ENCODE measurements at regions not wholly inside any gene's neighbourhood (a gene's known extent, or its start where the extent isn't known, plus 50 kb on each side); places are given as distances from the start of the nearest gene placed in this dataset.

GRCh38 chr2:64221935-64222334 is 77.7 kb upstream of the PELI1 start:
- TF ChIP-seq CTCF (IDR thresholded peaks at IDR 0.05; ENCODE audit: insufficient read depth, low read depth, low read length): no peak
- Histone ChIP-seq H3K36me3 (ENCODE audit: control insufficient read depth, insufficient read depth, low read length) (no peaks in the 10 kb centered on the region), H3K4me3 (ENCODE audit: low read depth, low read length) (no peak overlapping the region), H3K27me3 (ENCODE audit: control insufficient read depth, insufficient read depth, low read length) (peaks cover 25% of the 10 kb centered on the region)
- ChIA-PET CTCF (interaction anchor here (1.3 to 1.5 kb wide), 2 partner anchors 91 to 105 kb away, joined by 3 to 4 read pairs; no protein-coding TSS in a partner anchor), POLR2A (no interaction called here)
- no peak for DNase-seq (ENCODE audit: low read depth)

- Histone ChIP-seq H3K4me3 (ENCODE audit: low read depth, low read length) (no peak overlapping the region), H3K27me3 (ENCODE audit: control insufficient read depth, insufficient read depth, low read length) (peaks cover 25% of the 10 kb centered on the region), H3K36me3 (ENCODE audit: control insufficient read depth, insufficient read depth, low read length) (no peaks in the 10 kb centered on the region)
- no peak for TF ChIP-seq CTCF (IDR thresholded peaks at IDR 0.05; ENCODE audit: insufficient read depth, low read depth, low read length)
- DNase-seq (ENCODE audit: low read depth): no peak
- ChIA-PET CTCF (interaction anchor here (0.6 to 1.5 kb wide), 3 partner anchors 18 to 104 kb away, joined by 3 to 4 read pairs (median 3); no protein-coding TSS in a partner anchor), POLR2A (no interaction called here)
Observed at GRCh38 chr2:64222351-64222750, 78.1 kb upstream of the PELI1 start.

GRCh38 chr2:64223055-64223454 is 78.8 kb upstream of the PELI1 start:
- CTCF ChIA-PET: interaction anchor here (1.3 to 1.5 kb wide), 2 partner anchors 90 to 104 kb away, joined by 3 to 4 read pairs; no protein-coding TSS in a partner anchor
- POLR2A ChIA-PET: no interaction called here
- peaks cover 25% of the 10 kb centered on the region for H3K27me3 ChIP-seq (ENCODE audit: control insufficient read depth, insufficient read depth, low read length)

DNA sequence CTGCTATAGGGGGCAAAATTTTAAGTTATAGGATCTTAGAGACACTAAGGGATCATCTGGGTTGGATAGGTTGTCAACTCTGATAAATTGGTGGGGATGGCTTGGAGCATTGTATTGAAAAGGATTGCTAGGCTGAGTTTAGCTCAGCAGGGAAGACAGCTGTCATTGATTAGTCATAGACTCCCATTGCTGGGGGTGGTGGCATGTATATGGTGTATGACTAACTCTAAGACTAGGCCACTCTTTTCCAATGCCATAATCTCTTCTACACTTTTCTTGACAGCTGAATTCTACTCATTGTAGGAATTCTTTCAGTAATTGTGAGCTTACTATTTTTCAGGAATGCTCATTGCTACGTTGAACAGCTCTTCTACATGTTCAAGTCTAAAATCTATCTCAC is 81.3 kb upstream of the PELI1 start:
- TF ChIP-seq CTCF (IDR thresholded peaks at IDR 0.05; ENCODE audit: insufficient read depth, low read depth, low read length): no peak
- Histone ChIP-seq H3K36me3 (ENCODE audit: control insufficient read depth, insufficient read depth, low read length) (no peaks in the 10 kb centered on the region), H3K4me3 (ENCODE audit: low read depth, low read length) (no peak overlapping the region), H3K27me3 (ENCODE audit: control insufficient read depth, insufficient read depth, low read length) (peaks cover 23% of the 10 kb centered on the region)
- POLR2A ChIA-PET: no interaction called here
- no peak for DNase-seq (ENCODE audit: low read depth)
- CTCF ChIA-PET: interaction anchor here (0.8 kb wide), 1 partner anchor 13 kb away, joined by 3 read pairs; no protein-coding TSS in a partner anchor

More at GRCh38 chr2:64223055-64223454, 78.8 kb upstream of the PELI1 start:
- Histone ChIP-seq H3K36me3 (ENCODE audit: control insufficient read depth, insufficient read depth, low read length) (no peaks in the 10 kb centered on the region), H3K4me3 (ENCODE audit: low read depth, low read length) (no peak overlapping the region)
- no peak for TF ChIP-seq CTCF (IDR thresholded peaks at IDR 0.05; ENCODE audit: insufficient read depth, low read depth, low read length)
- DNase-seq (ENCODE audit: low read depth): no peak

- H3K36me3 ChIP-seq (ENCODE audit: control insufficient read depth, insufficient read depth, low read length): no peaks in the 10 kb centered on the region
- ChIA-PET CTCF (no interaction called here), POLR2A (no interaction called here)
- H3K27me3 ChIP-seq (ENCODE audit: control insufficient read depth, insufficient read depth, low read length): peaks cover 24% of the 10 kb centered on the region
- no peak for DNase-seq (ENCODE audit: low read depth)
- TF ChIP-seq CTCF (IDR thresholded peaks at IDR 0.05; ENCODE audit: insufficient read depth, low read depth, low read length): no peak
- H3K4me3 ChIP-seq (ENCODE audit: low read depth, low read length): no peak overlapping the region
Observed at GRCh38 chr2:64226611-64227010, 82.4 kb upstream of the PELI1 start.
